GM12878 (cell line): ENCODE measurements at regions not wholly inside any gene's neighbourhood (a gene's known extent, or its start where the extent isn't known, plus 50 kb on each side); places are given as distances from the start of the nearest gene placed in this dataset.
"Not testable (repeated sequence)": the region's sequence is repeated elsewhere in the genome, so short reads cannot be mapped to it uniquely, and the experiment has no call there.

Source experiments
- ATAC-seq: fragments of 200-7000 bp; cut with Tn5 transposase; 3 replicates; pipeline ENCODE4 v1.9.1; 2020; ENCODE audit warnings: mild to moderate bottlenecking, moderate library complexity
- BruUV-seq: library from RNA; stranded (reverse); fragments of 400-500 nt; replicated peaks from 2 replicates; lab custom pipeline; 2021; lab: Mats Ljungman, UMichigan
- CTCF ChIA-PET: fragments of 300-600 bp; sonication (Branson Sonifier 250); formaldehyde crosslinking; extraction: SDS; loops from one replicate; lab custom pipeline; 2021; ENCODE audit warnings: inconsistent platforms; lab: Yijun Ruan, JAX
- POLR2A ChIA-PET: fragments of 350-600 bp; formaldehyde crosslinking; extraction: SDS; loops from one replicate; lab custom pipeline; 2021; ENCODE audit warnings: inconsistent platforms; lab: Charles Lee
- RAD21 ChIA-PET: fragments of 300-600 bp; sonication (Branson Sonifier 250); formaldehyde crosslinking; loops from one replicate; lab custom pipeline; 2023; ENCODE audit warnings: antibody characterized with exemption; ENCODE audit not compliant: unreplicated experiment; lab: Charles Lee
- SMC1A ChIA-PET: fragments of 300-600 bp; sonication (Branson Sonifier 250); formaldehyde crosslinking; loops from one replicate; lab custom pipeline; 2023; ENCODE audit not compliant: unreplicated experiment, uncharacterized antibody; lab: Charles Lee
- DNase-seq: peaks from one replicate; pipeline ENCODE4 v3.0.0-alpha.2; 2011; ENCODE audit warnings: low read depth, low spot score
- FAIRE-seq: peaks from 3 replicates; lab custom pipeline; 2011; peaks lifted over from hg19 to GRCh38; lab: Jason Lieb, UNC
- H2AFZ ChIP-seq: 2 replicates; pipeline ENCODE4 v1.6.0; 2011; ENCODE audit warnings: low read depth, low read length, control low read depth; ENCODE audit not compliant: control insufficient read depth
- H3K27ac ChIP-seq: 2 replicates; pipeline ENCODE4 v1.5.1; 2011; ENCODE audit warnings: control low read depth; ENCODE audit not compliant: control insufficient read depth, insufficient read depth
- H3K27me3 ChIP-seq, 2 experiments: replicated peaks in 1 of 2; 2 replicates each; pipeline versions ENCODE4 v1.6.0 to v1.6.1; 2011; ENCODE audit warnings: low read length in 1 of 2; ENCODE audit not compliant: control insufficient read depth in 2 of 2, insufficient read depth in 2 of 2
- H3K36me3 ChIP-seq, 2 experiments: 2 replicates each; pipeline ENCODE4 v1.5.1; 2011; ENCODE audit warnings: low read length in 1 of 2; ENCODE audit not compliant: control insufficient read depth in 2 of 2, insufficient read depth in 2 of 2
- H3K4me1 ChIP-seq: 2 replicates; pipeline ENCODE4 v1.6.1; 2011; ENCODE audit warnings: mild to moderate bottlenecking, low read length, moderate library complexity, mixed read lengths; ENCODE audit not compliant: control insufficient read depth, insufficient read depth
- H3K4me2 ChIP-seq: 2 replicates; pipeline ENCODE4 v1.6.0; 2011; ENCODE audit warnings: control low read depth; ENCODE audit not compliant: control insufficient read depth, insufficient read depth
- H3K4me3 ChIP-seq: fragments of 200-600 bp; sonication (generic); 2 replicates; pipeline ENCODE4 v1.5.1; 2016
- H3K79me2 ChIP-seq: 2 replicates; pipeline ENCODE4 v1.6.0; 2011; ENCODE audit warnings: low read length; ENCODE audit not compliant: control insufficient read depth, insufficient read depth
- H3K9ac ChIP-seq: 2 replicates; pipeline ENCODE4 v1.8.0; 2011; ENCODE audit warnings: low read length, control low read depth, mixed read lengths; ENCODE audit not compliant: control insufficient read depth, insufficient read depth
- H3K9me3 ChIP-seq: replicated peaks from 3 replicates; pipeline ENCODE4 v1.5.1; 2011; ENCODE audit warnings: mild to moderate bottlenecking, low read length; ENCODE audit not compliant: control insufficient read depth, insufficient read depth
- H4K20me1 ChIP-seq: 2 replicates; pipeline ENCODE4 v1.6.0; 2011; ENCODE audit not compliant: control insufficient read depth, insufficient read depth
- ASH2L ChIP-seq: fragments of 300-600, 200-600 bp; sonication (generic); IDR thresholded peaks from 2 replicates; pipeline ENCODE4 v1.6.1; 2017; ENCODE audit warnings: low read depth, mild to moderate bottlenecking, borderline replicate concordance
- BCL3 ChIP-seq: IDR thresholded peaks from 2 replicates; pipeline ENCODE4 v1.6.1; 2011; ENCODE audit warnings: borderline replicate concordance, low read depth, mild to moderate bottlenecking, moderate library complexity, low read length; ENCODE audit not compliant: insufficient read depth, poor library complexity, severe bottlenecking
- CHD1 ChIP-seq: IDR thresholded peaks from 2 replicates; pipeline ENCODE4 v1.6.1; 2012; ENCODE audit warnings: low read depth, low read length, improper control_type of control experiment
- CHD4 ChIP-seq: fragments of 200-600 bp; sonication (generic); IDR thresholded peaks from 2 replicates; pipeline ENCODE4 v1.6.1; 2016; ENCODE audit warnings: mild to moderate bottlenecking
- ETV6 ChIP-seq, 2 experiments: fragments of 450-650 bp in 1 of 2; IDR thresholded peaks in 1 of 2; conservative IDR thresholded peaks in 1 of 2; 2 replicates each; pipeline ENCODE4 v1.6.1; 2014; ENCODE audit warnings: antibody characterized with exemption in 1 of 2, borderline replicate concordance in 1 of 2, low read depth in 1 of 2, mild to moderate bottlenecking in 1 of 2, moderate library complexity in 1 of 2
- LARP7 ChIP-seq: fragments of 450-650 bp; IDR thresholded peaks from 2 replicates; pipeline ENCODE4 v1.6.1; 2017; ENCODE audit warnings: mild to moderate bottlenecking
- MTA3 ChIP-seq: IDR thresholded peaks from 2 replicates; pipeline ENCODE4 v1.6.1; 2012; ENCODE audit warnings: low read length, inconsistent platforms, borderline replicate concordance
- SMAD1 ChIP-seq: fragments of 450-650 bp; IDR thresholded peaks from 2 replicates; pipeline ENCODE4 v1.6.1; 2018; ENCODE audit warnings: mild to moderate bottlenecking, low read depth; ENCODE audit not compliant: partially characterized antibody
- WRNIP1 ChIP-seq: IDR thresholded peaks from 2 replicates; pipeline ENCODE4 v1.6.1; 2011; ENCODE audit warnings: low read depth, low read length, improper control_type of control experiment, borderline replicate concordance
- ZBED1 ChIP-seq: IDR thresholded peaks from 2 replicates; pipeline ENCODE4 v1.6.1; 2016; ENCODE audit warnings: borderline replicate concordance
- ZSCAN29 ChIP-seq: fragments of 450-650 bp; IDR thresholded peaks from 2 replicates; pipeline ENCODE4 v1.6.1; 2017; ENCODE audit warnings: mild to moderate bottlenecking, moderate library complexity
- WGBS: methylation state at CpG from one replicate; pipeline ENCODE4 v1.1.6; 2016; ENCODE audit warnings: low lambda C conversion rate; ENCODE audit not compliant: insufficient replicate concordance, insufficient coverage; ENCODE audit errors: missing lambda C conversion rate; 5-methylcytosine and 5-hydroxymethylcytosine counted together
- in situ Hi-C: fragments of 300-500 bp; cut with MboI; formaldehyde crosslinking; loops from 9 replicates; pipeline ENCODE4 v1.14.3; 2018; ENCODE audit warnings: mixed read lengths
- intact Hi-C: fragments of 100-400 bp; cut with micrococcal nuclease; formaldehyde crosslinking; loops from one replicate; pipeline ENCODE4 v1.14.2; 2022; ENCODE audit not compliant: unreplicated experiment
- TF ChIP-seq, protein P1 (sequence below): fragments of 150-350 bp; IDR thresholded peaks from 2 replicates; pipeline ENCODE4 v1.6.1; 2014; ENCODE audit warnings: mild to moderate bottlenecking, low read depth, low read length

GRCh38 chr6:165837948-165838745 is 175.1 kb upstream of the PDE10A start:
- H3K79me2 ChIP-seq, result no peaks in the 10 kb centered on the region
- ChIA-PET SMC1A (interaction anchor here (0.8 kb wide), 1 partner anchor 1705 kb away, joined by 3 read pairs; no protein-coding TSS in a partner anchor), RAD21 (no interaction called here), POLR2A (no interaction called here), CTCF (no interaction called here)
- intact Hi-C loops, result no loop called here
- H3K27me3 ChIP-seq, result peaks cover 0 to 5% of the 10 kb centered on the region in 2 experiments; a peak in 2 of 4 replicates
- H3K4me1 ChIP-seq, result no peaks in the 10 kb centered on the region
- 29% methylated on average over 9 of the region's 9 CpGs for whole genome bisulfite sequencing
- FAIRE-seq (no peak), DNase-seq (no peak), ATAC-seq (no peak)
- no peak overlapping the region for H3K4me2 ChIP-seq
- H3K4me3 ChIP-seq, result no peak overlapping the region
- H2AFZ ChIP-seq, result no peak overlapping the region
- no peak overlapping the region for H3K27ac ChIP-seq
- no peak overlapping the region for H3K9ac ChIP-seq
- TF ChIP-seq ZSCAN29 (no peak), ETV6 (conservative IDR thresholded peaks at IDR 0.05 in 1 of 2, IDR thresholded peaks at IDR 0.05 in 1 of 2; ENCODE audit: borderline replicate concordance in 1 of 2, low read depth in 1 of 2) (no peak), LARP7 (no peak), CHD4 (no peak), CHD1 (no peak), MTA3 (no peak), SMAD1 (no peak), ZBED1 (no peak), BCL3 (no peak), WRNIP1 (no peak), ASH2L (no peak)
- TF ChIP-seq, protein P1, sequence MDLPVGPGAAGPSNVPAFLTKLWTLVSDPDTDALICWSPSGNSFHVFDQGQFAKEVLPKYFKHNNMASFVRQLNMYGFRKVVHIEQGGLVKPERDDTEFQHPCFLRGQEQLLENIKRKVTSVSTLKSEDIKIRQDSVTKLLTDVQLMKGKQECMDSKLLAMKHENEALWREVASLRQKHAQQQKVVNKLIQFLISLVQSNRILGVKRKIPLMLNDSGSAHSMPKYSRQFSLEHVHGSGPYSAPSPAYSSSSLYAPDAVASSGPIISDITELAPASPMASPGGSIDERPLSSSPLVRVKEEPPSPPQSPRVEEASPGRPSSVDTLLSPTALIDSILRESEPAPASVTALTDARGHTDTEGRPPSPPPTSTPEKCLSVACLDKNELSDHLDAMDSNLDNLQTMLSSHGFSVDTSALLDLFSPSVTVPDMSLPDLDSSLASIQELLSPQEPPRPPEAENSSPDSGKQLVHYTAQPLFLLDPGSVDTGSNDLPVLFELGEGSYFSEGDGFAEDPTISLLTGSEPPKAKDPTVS, result no peak
- BruUV-seq, result no TSS peak
- H4K20me1 ChIP-seq, result no peaks in the 10 kb centered on the region
- no peaks in the 10 kb centered on the region for H3K36me3 ChIP-seq
- in situ Hi-C loops, result no loop called here
- no peaks in the 10 kb centered on the region for H3K9me3 ChIP-seq

DNA sequence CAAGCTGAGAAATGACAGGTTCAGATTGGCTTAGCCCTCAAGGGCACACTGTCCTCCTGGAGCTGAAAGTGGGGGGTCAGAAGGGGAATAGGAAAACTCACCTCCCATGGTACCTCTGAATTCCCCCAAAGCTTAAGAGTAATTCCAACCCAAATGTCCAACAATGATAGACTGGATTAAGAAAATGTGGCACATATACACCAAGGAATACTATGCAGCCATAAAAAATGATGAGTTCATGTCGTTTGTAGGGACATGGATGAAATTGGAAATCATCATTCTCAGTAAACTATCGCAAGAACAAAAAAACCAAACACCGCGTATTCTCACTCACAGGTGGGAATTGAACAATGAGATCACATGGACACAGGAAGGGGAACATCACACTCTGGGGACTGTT is 173.6 kb upstream of the PDE10A start:
- H3K27me3 ChIP-seq, POLR2A ChIA-PET, H4K20me1 ChIP-seq, H3K4me3 ChIP-seq, H3K4me1 ChIP-seq, H3K36me3 ChIP-seq, H3K4me2 ChIP-seq, ATAC-seq, SMC1A ChIA-PET, H3K27ac ChIP-seq, BruUV-seq, in situ Hi-C loops, H3K9me3 ChIP-seq, CTCF ChIA-PET, RAD21 ChIA-PET, intact Hi-C loops, FAIRE-seq, DNase-seq, H2AFZ ChIP-seq, H3K79me2 ChIP-seq, H3K9ac ChIP-seq: not testable (repeated sequence)
- 69% methylated on average over 4 of the region's 4 CpGs for WGBS
